Right cardiac atrium (tissue), 5 donors: ENCODE measurements at regions not wholly inside any gene's neighbourhood (a gene's known extent, or its start where the extent isn't known, plus 50 kb on each side); places are given as distances from the start of the nearest gene placed in this dataset.

Experiments used
- ATAC-seq, 2 donors: fragments of 200-7000 bp; cut with Tn5 transposase; one replicate each; pipeline versions ENCODE4 v1.8.0 to v1.9.1; 2020; ENCODE audit warnings: moderate library complexity in 2 of 2, mild to moderate bottlenecking in 1 of 2
- DNase-seq, 3 donors: peaks; one replicate each; pipeline ENCODE4 v3.0.0-alpha.2; 2020
- H3K27ac ChIP-seq: one replicate; pipeline ENCODE4 v1.5.1; 2013; ENCODE audit warnings: mild to moderate bottlenecking, low read length, control low read depth, moderate library complexity
- H3K27me3 ChIP-seq: one replicate; pipeline ENCODE4 v1.6.1; 2013; ENCODE audit not compliant: control insufficient read depth, insufficient read depth
- H3K4me1 ChIP-seq: one replicate; pipeline ENCODE4 v1.6.1; 2013; ENCODE audit warnings: low read length; ENCODE audit not compliant: control insufficient read depth, insufficient read depth
- H3K4me3 ChIP-seq: one replicate; pipeline ENCODE4 v1.5.1; 2013; ENCODE audit warnings: low read length, control low read depth
- H3K9me3 ChIP-seq: one replicate; pipeline ENCODE4 v1.6.1; 2013; ENCODE audit warnings: low read length; ENCODE audit not compliant: control insufficient read depth
- WGBS: extraction: QIAGEN DNeasy Blood & Tissue Kit; methylation state at CpG from one replicate; pipeline ENCODE4 v1.1.7; 2013; 5-methylcytosine and 5-hydroxymethylcytosine counted together
- intact Hi-C, 4 donors: fragments of 100-400 bp; cut with DNase I; formaldehyde crosslinking; loops; one replicate each; pipeline versions ENCODE4 v1.11.0 to v1.14.0; 2022 to 2023
- donor health status: healthy with polysubstance abuse.
- donor health status: DM: no; HTN: yes; CAD: no.
- donor health status: DM: no; HTN: no; CAD: no.
- donor health status: DM: no; HTN: yes; CAD: no; lungs with severe emphysema.
- donor health status: DM: yes; HTN: yes; CAD: no.

DNA sequence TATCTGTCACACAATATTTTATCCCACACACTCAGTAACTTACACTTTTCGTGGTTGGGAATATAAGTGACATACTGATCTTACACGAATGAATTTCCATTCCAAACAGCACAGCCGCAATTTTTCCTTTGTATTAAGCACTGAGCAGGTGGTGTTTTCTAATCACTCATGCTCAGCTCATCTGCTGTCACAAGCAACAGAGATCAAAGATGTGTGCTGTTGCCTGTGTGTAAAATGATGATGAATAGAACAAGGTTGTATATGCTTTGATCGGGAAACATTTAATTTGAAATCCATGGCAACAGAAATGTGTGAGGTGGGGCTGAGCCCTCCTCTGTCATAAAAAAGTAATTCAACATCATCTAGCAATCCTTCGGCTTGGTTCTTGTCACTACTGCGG is 927.7 kb upstream of the MBL2 start:
- no peak for ATAC-seq
- H3K4me3 ChIP-seq: no peak overlapping the region
- no peaks in the 10 kb centered on the region for H3K4me1 ChIP-seq
- no peaks in the 10 kb centered on the region for H3K9me3 ChIP-seq
- DNase-seq: no peak
- H3K27me3 ChIP-seq: no peaks in the 10 kb centered on the region
- WGBS: 91% methylated on average over 6 of the region's 6 CpGs
- no peak overlapping the region for H3K27ac ChIP-seq
- intact Hi-C loops: no loop called here

DNA sequence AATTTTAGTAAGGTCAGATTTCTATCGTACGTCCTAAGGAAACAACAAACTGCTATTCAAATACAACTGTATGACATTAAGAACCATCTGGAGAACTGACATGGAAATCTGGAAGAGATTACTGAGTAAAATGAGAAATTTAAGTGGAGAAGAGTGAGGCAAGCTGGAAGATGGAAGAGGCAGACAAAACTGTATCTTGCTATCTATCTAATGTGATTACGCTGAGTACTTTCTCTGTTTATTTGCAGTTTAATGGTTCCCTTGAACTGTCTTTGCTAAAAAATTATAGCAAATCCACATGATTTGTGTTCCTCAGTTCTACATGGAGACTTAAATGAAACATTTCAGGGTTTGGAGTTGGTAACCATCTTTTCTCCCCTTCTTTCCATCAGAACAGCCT is 927.1 kb upstream of the MBL2 start:
- no peak for ATAC-seq
- Histone ChIP-seq H3K4me3 (no peak overlapping the region), H3K4me1 (no peaks in the 10 kb centered on the region), H3K27ac (no peak overlapping the region), H3K27me3 (no peaks in the 10 kb centered on the region), H3K9me3 (no peaks in the 10 kb centered on the region)
- DNase-seq: no peak
- intact Hi-C loops: no loop called here
- 89% methylated on average over 3 of the region's 3 CpGs for WGBS

DNA sequence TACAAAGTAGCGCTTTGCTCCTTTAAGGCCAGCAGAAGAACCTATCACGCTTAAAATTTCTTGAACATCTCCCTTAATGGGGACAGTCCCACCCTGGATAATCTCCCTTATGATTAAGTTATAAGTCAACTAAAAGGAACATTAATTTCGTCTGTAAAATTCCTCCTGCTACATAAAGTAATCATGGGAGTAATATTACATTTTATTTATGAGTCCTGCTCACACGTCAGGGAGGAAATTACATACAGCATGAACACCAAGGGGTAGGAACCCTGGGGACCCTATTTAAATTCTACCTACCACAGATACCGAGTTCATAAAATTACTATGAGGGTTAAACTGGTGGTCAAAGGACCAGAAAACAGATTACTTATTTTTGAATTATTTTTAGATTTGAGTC is 926.6 kb upstream of the MBL2 start:
- intact Hi-C loops: no loop called here
- no peaks in the 10 kb centered on the region for H3K27me3 ChIP-seq
- H3K27ac ChIP-seq: no peak overlapping the region
- H3K9me3 ChIP-seq: no peaks in the 10 kb centered on the region
- DNase-seq (no peak), ATAC-seq (no peak)
- H3K4me3 ChIP-seq: no peak overlapping the region
- H3K4me1 ChIP-seq: no peaks in the 10 kb centered on the region
- WGBS: 85% methylated on average over 5 of the region's 5 CpGs

DNA sequence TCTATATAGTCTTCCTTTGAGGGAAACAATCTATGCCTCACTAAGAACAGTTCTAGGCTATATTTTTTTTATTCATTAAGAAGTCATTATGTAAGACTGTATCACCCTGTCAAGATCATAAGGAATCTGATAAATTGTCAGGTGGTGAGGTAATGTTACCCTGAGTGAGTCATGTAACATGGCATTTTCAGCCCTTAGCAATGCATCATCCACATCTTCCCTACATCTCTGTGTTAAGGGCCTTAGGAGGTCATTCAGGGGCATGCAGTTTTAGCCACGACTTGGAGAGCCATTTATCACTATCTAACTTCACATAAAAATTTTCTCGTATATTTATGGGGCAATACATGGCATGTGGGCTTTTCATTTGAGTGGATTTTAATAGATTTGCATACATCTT is 924.5 kb upstream of the MBL2 start:
- H3K4me3 ChIP-seq: no peak overlapping the region
- no peaks in the 10 kb centered on the region for H3K9me3 ChIP-seq
- no peaks in the 10 kb centered on the region for H3K27me3 ChIP-seq
- H3K27ac ChIP-seq: no peak overlapping the region
- DNase-seq (no peak), ATAC-seq (no peak)
- 61% methylated on average over 2 of the region's 2 CpGs for WGBS
- intact Hi-C loops: no loop called here
- H3K4me1 ChIP-seq: no peaks in the 10 kb centered on the region

DNA sequence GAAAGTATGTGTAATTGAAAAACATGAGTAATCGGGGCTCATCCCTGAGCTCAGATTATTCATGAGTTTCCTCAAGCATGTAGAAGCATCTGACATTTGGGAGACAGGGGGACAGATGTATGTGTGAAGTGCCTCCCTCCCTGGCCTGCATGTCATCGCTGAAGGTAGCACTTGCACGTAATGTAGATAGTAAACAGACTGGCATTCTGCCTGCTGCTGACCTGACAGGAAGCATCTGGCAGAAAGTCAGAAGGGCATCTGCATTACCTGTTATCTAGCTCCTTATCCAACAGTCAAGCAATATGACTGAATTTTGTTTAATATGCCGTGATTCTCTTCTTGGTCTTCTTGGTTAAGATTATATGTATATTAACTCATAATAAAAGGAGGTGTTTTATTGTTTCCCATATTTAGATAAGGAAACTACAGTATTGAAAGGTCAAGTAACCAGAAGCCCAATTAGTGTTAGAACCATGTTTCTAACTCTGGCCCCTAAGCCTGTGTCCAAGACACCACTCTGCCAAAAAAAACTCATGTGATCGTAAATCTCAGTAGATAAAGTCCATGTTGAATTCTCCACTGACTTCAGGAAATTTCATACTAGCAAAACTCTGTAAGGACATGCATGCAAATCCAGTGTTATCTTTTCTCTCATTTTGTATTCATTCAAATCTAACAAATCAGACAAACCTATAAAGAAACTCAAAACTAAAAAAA is 918.1 kb upstream of the MBL2 start:
- DNase-seq: no peak
- no peaks in the 10 kb centered on the region for H3K4me1 ChIP-seq
- no peak overlapping the region for H3K27ac ChIP-seq
- H3K9me3 ChIP-seq: no peaks in the 10 kb centered on the region
- no peaks in the 10 kb centered on the region for H3K27me3 ChIP-seq
- no peak for ATAC-seq
- intact Hi-C loops: no loop called here
- no peak overlapping the region for H3K4me3 ChIP-seq
- WGBS: 15% methylated on average over 5 of the region's 5 CpGs

DNA sequence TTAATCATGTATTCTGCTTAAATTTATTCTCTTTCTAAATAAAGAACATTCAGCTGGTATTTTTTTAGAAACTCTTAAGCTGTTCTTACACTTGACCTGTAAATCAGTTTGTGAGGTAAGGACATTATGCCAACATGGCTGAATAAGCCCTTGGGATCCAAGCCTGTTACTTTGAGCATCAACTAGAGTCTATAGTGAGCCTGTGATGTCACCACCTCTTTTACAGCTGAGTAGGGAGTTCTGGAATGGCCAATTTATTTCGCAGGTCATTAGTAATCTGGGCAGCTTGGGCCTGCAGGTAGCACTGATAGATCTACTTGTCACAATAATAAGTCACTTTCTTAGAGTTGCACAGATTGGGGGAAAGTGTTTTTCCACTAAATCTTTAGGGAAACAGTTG is 915.2 kb upstream of the MBL2 start:
- intact Hi-C loops: no loop called here
- ATAC-seq (no peak), DNase-seq (no peak)
- H3K4me3 ChIP-seq: no peak overlapping the region
- H3K27me3 ChIP-seq: no peaks in the 10 kb centered on the region
- no peak overlapping the region for H3K27ac ChIP-seq
- WGBS: 90% methylated on average over 1 of the region's 1 CpG
- H3K4me1 ChIP-seq: no peaks in the 10 kb centered on the region
- no peaks in the 10 kb centered on the region for H3K9me3 ChIP-seq

DNA sequence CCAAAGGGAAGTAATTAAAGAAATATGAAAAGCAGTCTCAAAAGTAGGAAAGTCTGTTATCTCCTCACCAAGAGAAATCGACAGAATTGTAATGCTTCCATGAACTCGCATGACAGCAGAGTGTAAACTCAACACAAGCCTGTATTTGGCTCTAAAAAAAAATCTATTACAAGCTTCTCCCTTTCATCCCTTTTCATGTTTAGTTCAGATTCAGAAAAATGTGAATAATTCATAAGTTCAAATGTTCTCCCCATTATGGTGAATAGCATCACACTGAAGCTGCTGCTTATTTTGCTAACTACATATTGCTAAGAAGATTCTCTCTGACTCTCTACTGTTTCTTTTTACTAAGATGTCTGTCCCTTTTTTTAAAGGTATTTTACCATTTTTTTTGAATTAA is 910.3 kb upstream of the MBL2 start:
- Histone ChIP-seq H3K4me1 (no peaks in the 10 kb centered on the region), H3K27ac (no peak overlapping the region), H3K9me3 (no peaks in the 10 kb centered on the region), H3K4me3 (no peak overlapping the region), H3K27me3 (no peaks in the 10 kb centered on the region)
- DNase-seq (no peak), ATAC-seq (no peak)
- WGBS: 74% methylated on average over 2 of the region's 2 CpGs
- intact Hi-C loops: no loop called here

DNA sequence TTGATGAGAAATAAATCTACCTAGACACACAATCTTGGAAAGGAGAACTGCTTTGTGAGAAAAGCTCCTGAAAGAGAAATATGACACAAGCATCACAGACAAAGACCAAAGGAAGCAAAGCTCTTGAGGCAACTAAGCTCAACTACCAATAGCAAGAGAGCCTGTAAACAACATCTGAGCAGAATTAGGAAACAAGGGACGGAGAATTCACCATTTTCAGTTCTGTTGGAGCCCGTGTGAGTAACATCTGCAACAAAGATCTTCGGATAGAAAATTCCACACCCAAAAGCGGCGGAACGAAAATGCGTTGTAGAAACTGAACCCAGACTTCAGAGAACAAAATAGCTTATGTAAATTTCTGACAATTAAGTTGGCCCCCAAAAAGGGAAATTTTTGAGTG is 909.9 kb upstream of the MBL2 start:
- DNase-seq: no peak
- H3K4me3 ChIP-seq: no peak overlapping the region
- intact Hi-C loops: no loop called here
- no peaks in the 10 kb centered on the region for H3K9me3 ChIP-seq
- H3K27me3 ChIP-seq: no peaks in the 10 kb centered on the region
- 90% methylated on average over 7 of the region's 7 CpGs for WGBS
- H3K27ac ChIP-seq: no peak overlapping the region
- no peak for ATAC-seq
- H3K4me1 ChIP-seq: no peaks in the 10 kb centered on the region

DNA sequence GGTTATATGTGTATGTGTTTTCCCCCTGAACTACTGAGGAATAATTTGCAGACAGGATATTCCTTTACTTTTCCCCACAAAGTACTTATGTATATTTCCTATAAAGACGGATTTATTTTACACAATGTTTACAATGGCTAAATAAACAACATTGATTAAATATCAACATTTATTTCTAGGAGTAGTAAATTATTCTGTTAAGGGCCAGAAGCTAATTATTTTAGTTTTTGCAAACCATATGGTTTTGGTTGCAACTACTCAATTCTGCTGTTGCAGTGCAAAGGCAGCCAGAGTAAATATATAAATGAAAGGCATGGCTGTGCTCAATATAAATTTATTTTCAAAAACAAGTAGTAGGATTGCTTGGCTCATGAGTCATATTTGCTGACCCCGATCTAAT is 907.1 kb upstream of the MBL2 start:
- WGBS: 82% methylated on average over 2 of the region's 2 CpGs
- H3K27ac ChIP-seq: no peak overlapping the region
- ATAC-seq: no peak
- intact Hi-C loops: no loop called here
- no peaks in the 10 kb centered on the region for H3K27me3 ChIP-seq
- DNase-seq: no peak
- H3K4me3 ChIP-seq: no peak overlapping the region
- no peaks in the 10 kb centered on the region for H3K4me1 ChIP-seq
- no peaks in the 10 kb centered on the region for H3K9me3 ChIP-seq

DNA sequence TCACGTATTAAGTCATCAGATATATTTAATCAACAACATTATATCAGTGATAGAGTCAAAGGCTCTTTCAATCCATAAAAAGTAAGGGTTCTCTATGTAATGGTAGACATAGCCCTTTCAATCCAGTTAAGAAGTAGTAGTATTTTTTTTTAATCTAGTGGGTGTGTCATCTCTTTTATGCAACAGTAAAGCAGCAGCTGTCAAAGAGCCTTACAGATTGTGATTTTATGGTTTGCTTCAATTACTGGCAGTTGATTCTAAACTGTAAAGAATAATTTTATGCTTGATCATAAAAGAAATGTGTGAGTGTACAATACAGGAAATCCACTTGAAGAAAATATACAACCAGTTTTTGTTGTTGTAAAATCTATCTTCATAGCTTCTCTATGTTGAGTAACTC is 902.6 kb upstream of the MBL2 start:
- WGBS: 74% methylated on average over 1 of the region's 1 CpG
- no peak overlapping the region for H3K4me3 ChIP-seq
- ATAC-seq (no peak), DNase-seq (no peak)
- intact Hi-C loops: no loop called here
- H3K4me1 ChIP-seq: no peaks in the 10 kb centered on the region
- no peaks in the 10 kb centered on the region for H3K9me3 ChIP-seq
- H3K27me3 ChIP-seq: no peaks in the 10 kb centered on the region
- H3K27ac ChIP-seq: no peak overlapping the region

DNA sequence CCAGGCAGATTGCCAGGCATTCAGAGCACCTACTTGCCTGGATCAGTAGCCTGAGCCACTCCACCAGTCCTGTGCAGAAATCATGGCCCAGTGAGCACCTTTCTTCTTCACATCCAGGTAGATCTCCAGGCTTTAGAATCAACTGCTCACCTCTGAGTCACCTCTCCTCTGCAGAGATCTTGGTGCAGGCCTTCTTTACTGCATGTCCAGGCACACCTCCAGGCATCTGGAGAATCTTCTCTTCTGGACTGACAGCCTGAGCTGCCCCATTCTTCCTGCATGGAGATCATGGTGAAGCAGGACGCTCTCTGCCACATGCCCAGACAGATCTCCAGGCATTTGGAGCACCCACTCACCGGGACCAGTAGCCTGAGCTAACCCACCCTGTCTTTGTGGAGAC is 894.5 kb upstream of the MBL2 start:
- Histone ChIP-seq H3K27ac (no peak overlapping the region), H3K4me3 (no peak overlapping the region), H3K27me3 (no peaks in the 10 kb centered on the region), H3K9me3 (no peaks in the 10 kb centered on the region), H3K4me1 (no peaks in the 10 kb centered on the region)
- intact Hi-C loops: no loop called here
- no peak for DNase-seq
- WGBS: 94% methylated on average over 2 of the region's 2 CpGs
- no peak for ATAC-seq
